ENCODE measurements at regions not wholly inside any gene's neighbourhood (a gene's known extent, or its start where the extent isn't known, plus 50 kb on each side); places are given as distances from the start of the nearest gene placed in this dataset.

DNA sequence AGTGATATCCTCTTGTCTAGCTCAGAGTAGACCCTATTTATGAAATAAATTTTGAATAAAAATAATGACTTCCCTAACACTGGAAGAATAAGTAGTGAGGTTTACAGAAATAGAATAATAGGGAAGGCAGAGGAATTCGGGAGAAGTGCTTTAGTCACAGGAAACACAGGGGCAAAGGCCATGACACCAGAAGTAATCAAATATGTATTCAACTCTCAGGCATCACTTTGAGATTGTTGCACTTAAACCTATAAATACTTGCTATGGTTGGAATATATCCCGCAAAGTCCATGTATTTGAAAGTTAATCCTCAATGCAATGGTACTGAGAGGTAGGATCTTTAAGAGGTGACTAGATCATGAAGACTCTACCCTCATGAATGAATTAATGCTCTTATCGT lies 166.8 kb downstream of the YIPF5 start:
- DNase-seq (no peak), ATAC-seq (no peak)
- H3K36me3 Mint-ChIP-seq, result no peaks in the 10 kb centered on the region
- H3K9me3 Mint-ChIP-seq, result peaks cover 0 to 4% (median 0%) of the 10 kb centered on the region in 11 donors
- Histone ChIP-seq H3K4me1 (ENCODE audit: control insufficient read depth in 2 of 2, insufficient read depth in 2 of 2, low read length in 2 of 2) (no peaks in the 10 kb centered on the region), H3K9me3 (ENCODE audit: control insufficient read depth in 2 of 3, low read length in 3 of 3) (no peaks in the 10 kb centered on the region), H3K27me3 (ENCODE audit: control insufficient read depth in 2 of 2, insufficient read depth in 2 of 2, low read length in 2 of 2) (no peaks in the 10 kb centered on the region), H3K27ac (ENCODE audit: low read depth, low read length) (no peak overlapping the region), H3K4me3 (ENCODE audit: low read length) (no peak overlapping the region), H3K36me3 (ENCODE audit: control insufficient read depth in 2 of 3, insufficient read depth in 3 of 3, low read length in 3 of 3) (no peaks in the 10 kb centered on the region)
- H3K27ac Mint-ChIP-seq, result no peak overlapping the region
- H3K4me3 Mint-ChIP-seq, result no peak overlapping the region
- intact Hi-C loops (cut with micrococcal nuclease), result no loop called here
- no peaks in the 10 kb centered on the region for H3K4me1 Mint-ChIP-seq
- CTCF ChIA-PET, result no interaction called here
- peaks cover 0 to 8% (median 5%) of the 10 kb centered on the region in 5 donors for H3K27me3 Mint-ChIP-seq
- POLR2A ChIA-PET, result no interaction called here

DNA sequence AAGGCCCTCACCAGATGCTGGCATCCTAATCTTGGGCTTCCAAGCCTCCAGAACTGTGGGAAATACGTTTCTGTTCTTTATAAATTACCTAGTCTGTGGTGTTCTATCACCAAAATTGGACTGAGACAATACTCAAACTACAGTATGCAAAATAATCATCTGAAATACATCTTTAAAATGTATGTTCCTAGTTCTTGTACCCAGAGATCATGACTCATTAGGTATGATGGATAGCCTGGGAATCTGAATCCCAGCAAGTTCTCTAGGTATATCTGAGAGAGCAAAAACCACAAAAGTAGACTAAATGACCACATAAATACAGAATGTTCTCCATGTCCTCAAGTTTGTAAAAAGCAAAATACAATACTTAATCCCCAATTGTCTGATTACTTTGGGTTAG lies 166.3 kb downstream of the YIPF5 start:
- no peaks in the 10 kb centered on the region for H3K27me3 ChIP-seq (ENCODE audit: control insufficient read depth in 2 of 2, insufficient read depth in 2 of 2, low read length in 2 of 2)
- no peak overlapping the region for H3K4me3 Mint-ChIP-seq
- POLR2A ChIA-PET, result no interaction called here

DNA sequence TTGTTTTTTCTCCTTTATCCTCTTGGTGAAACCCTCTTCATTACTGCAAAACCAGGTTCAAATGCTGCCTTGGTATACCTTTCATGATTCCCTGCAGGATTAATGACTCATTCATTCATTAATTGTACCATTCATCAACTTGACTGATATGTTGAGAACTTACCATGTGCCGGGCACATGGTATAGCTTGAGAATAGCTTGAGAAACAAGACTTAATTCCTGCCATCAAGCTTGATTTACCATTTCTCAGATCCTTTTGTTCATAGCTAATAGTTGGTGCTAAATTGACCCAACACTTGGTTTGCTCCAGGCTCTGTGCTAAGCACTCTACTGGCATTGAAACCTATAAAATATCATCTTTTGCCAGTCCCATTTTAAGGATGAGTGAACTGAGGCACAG lies 165.7 kb downstream of the YIPF5 start:
- no peaks in the 10 kb centered on the region for H3K4me1 ChIP-seq (ENCODE audit: control insufficient read depth in 2 of 2, insufficient read depth in 2 of 2, low read length in 2 of 2)
- Mint-ChIP-seq H3K27me3 (peaks cover 0 to 8% (median 5%) of the 10 kb centered on the region in 5 donors), H3K36me3 (no peaks in the 10 kb centered on the region), H3K27ac (no peak overlapping the region), H3K4me3 (no peak overlapping the region), H3K4me1 (no peaks in the 10 kb centered on the region), H3K9me3 (peaks cover 0 to 4% (median 0%) of the 10 kb centered on the region in 11 donors)
- H3K36me3 ChIP-seq (ENCODE audit: control insufficient read depth in 2 of 3, insufficient read depth in 3 of 3, low read length in 3 of 3), result no peaks in the 10 kb centered on the region
- H3K4me3 ChIP-seq (ENCODE audit: low read length), result no peak overlapping the region
- CTCF ChIA-PET, result no interaction called here
- DNase-seq, result no peak
- POLR2A ChIA-PET, result no interaction called here
- intact Hi-C loops (cut with micrococcal nuclease), result no loop called here
- H3K27me3 ChIP-seq (ENCODE audit: control insufficient read depth in 2 of 2, insufficient read depth in 2 of 2, low read length in 2 of 2), result no peaks in the 10 kb centered on the region
- no peaks in the 10 kb centered on the region for H3K9me3 ChIP-seq (ENCODE audit: control insufficient read depth in 2 of 3, low read length in 3 of 3)
- H3K27ac ChIP-seq (ENCODE audit: low read depth, low read length), result no peak overlapping the region
- ATAC-seq, result no peak

More for the DNA sequence above, 166.3 kb downstream of the YIPF5 start:
- intact Hi-C loops (cut with micrococcal nuclease), result no loop called here
- no peaks in the 10 kb centered on the region for H3K4me1 ChIP-seq (ENCODE audit: control insufficient read depth in 2 of 2, insufficient read depth in 2 of 2, low read length in 2 of 2)
- H3K27ac ChIP-seq (ENCODE audit: low read depth, low read length), result no peak overlapping the region
- Mint-ChIP-seq H3K27ac (no peak overlapping the region), H3K36me3 (no peaks in the 10 kb centered on the region), H3K9me3 (peaks cover 0 to 4% (median 0%) of the 10 kb centered on the region in 11 donors), H3K27me3 (peaks cover 0 to 8% (median 5%) of the 10 kb centered on the region in 5 donors), H3K4me1 (no peaks in the 10 kb centered on the region)
- ATAC-seq, result no peak
- CTCF ChIA-PET, result no interaction called here
- H3K9me3 ChIP-seq (ENCODE audit: control insufficient read depth in 2 of 3, low read length in 3 of 3), result no peaks in the 10 kb centered on the region
- H3K4me3 ChIP-seq (ENCODE audit: low read length), result no peak overlapping the region
- DNase-seq, result no peak
- H3K36me3 ChIP-seq (ENCODE audit: control insufficient read depth in 2 of 3, insufficient read depth in 3 of 3, low read length in 3 of 3), result no peaks in the 10 kb centered on the region

DNA sequence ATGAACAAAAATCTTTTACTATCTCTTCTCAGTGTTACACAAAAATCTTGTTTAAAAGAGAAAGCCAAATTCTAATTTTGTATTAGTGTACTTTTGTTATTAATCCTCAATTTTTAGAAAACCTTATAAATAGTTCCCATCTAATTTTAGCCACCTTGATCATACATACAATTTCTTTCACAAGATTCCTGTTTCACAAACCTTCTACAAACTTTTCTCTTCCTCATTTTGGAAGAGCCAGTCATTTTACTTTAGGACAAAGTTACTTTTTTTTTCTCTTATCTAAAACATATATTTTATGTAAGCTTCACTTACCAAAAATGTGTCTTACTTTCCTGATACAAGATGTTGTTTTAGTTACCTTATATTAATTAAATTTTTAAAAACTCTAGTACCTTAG lies 161.3 kb downstream of the YIPF5 start:
- POLR2A ChIA-PET, result no interaction called here
- H3K27me3 Mint-ChIP-seq, result peaks cover 0 to 7% (median 5%) of the 10 kb centered on the region in 5 donors
- CTCF ChIA-PET, result interaction anchor here (0.7 kb wide), 1 partner anchor 236 kb away, joined by 4 read pairs; no protein-coding TSS in a partner anchor
- no peaks in the 10 kb centered on the region for H3K9me3 ChIP-seq (ENCODE audit: control insufficient read depth in 2 of 3, low read length in 3 of 3)
- no peak overlapping the region for H3K4me3 Mint-ChIP-seq
- H3K36me3 Mint-ChIP-seq, result peaks cover 0 to 7% (median 4%) of the 10 kb centered on the region in 5 donors
- no peak overlapping the region for H3K4me3 ChIP-seq (ENCODE audit: low read length)
- ATAC-seq (no peak), DNase-seq (no peak)
- H3K4me1 ChIP-seq (ENCODE audit: control insufficient read depth in 2 of 2, insufficient read depth in 2 of 2, low read length in 2 of 2), result no peaks in the 10 kb centered on the region
- H3K9me3 Mint-ChIP-seq, result peaks cover 2 to 17% (median 9%) of the 10 kb centered on the region in 11 donors
- H3K36me3 ChIP-seq (ENCODE audit: control insufficient read depth in 2 of 3, insufficient read depth in 3 of 3, low read length in 3 of 3), result no peaks in the 10 kb centered on the region
- no peaks in the 10 kb centered on the region for H3K27me3 ChIP-seq (ENCODE audit: control insufficient read depth in 2 of 2, insufficient read depth in 2 of 2, low read length in 2 of 2)
- no peak overlapping the region for H3K27ac Mint-ChIP-seq
- intact Hi-C loops (cut with micrococcal nuclease), result no loop called here
- no peak overlapping the region for H3K27ac ChIP-seq (ENCODE audit: low read depth, low read length)
- peaks cover 0 to 1% (median 0%) of the 10 kb centered on the region in 7 donors for H3K4me1 Mint-ChIP-seq

DNA sequence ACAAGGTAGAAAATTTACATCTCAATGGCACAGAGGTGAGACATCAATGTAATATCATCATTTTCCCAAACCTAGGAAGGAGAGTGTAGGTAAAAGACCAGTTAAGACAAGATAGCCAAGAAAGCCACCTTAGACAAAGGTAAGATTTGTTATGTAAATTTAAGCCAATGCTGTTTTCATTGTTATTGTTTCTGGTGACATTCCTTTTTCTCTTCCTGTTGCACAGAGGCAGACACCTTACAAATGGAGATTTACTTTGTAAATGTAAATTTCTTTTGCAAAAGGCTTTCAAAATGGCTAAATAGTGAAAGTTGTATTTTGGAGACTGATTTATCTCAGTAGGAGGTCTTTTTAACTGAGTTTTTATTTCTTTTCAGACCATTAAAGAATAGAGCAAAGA lies 159.1 kb downstream of the YIPF5 start:
- H3K36me3 Mint-ChIP-seq, result peaks cover 0 to 7% (median 4%) of the 10 kb centered on the region in 5 donors
- no peaks in the 10 kb centered on the region for H3K36me3 ChIP-seq (ENCODE audit: control insufficient read depth in 2 of 3, insufficient read depth in 3 of 3, low read length in 3 of 3)
- no peak overlapping the region for H3K27ac Mint-ChIP-seq
- no peaks in the 10 kb centered on the region for H3K27me3 ChIP-seq (ENCODE audit: control insufficient read depth in 2 of 2, insufficient read depth in 2 of 2, low read length in 2 of 2)
- intact Hi-C loops (cut with micrococcal nuclease), result no loop called here
- no peaks in the 10 kb centered on the region for H3K9me3 ChIP-seq (ENCODE audit: control insufficient read depth in 2 of 3, low read length in 3 of 3)
- CTCF ChIA-PET, result no interaction called here
- peaks cover 3 to 20% (median 11%) of the 10 kb centered on the region in 11 donors for H3K9me3 Mint-ChIP-seq
- ATAC-seq (no peak), DNase-seq (no peak)
- H3K4me3 ChIP-seq (ENCODE audit: low read length), result no peak overlapping the region
- no peaks in the 10 kb centered on the region for H3K4me1 ChIP-seq (ENCODE audit: control insufficient read depth in 2 of 2, insufficient read depth in 2 of 2, low read length in 2 of 2)
- no peak overlapping the region for H3K27ac ChIP-seq (ENCODE audit: low read depth, low read length)
- POLR2A ChIA-PET, result no interaction called here
- peaks cover 0 to 2% (median 0%) of the 10 kb centered on the region in 7 donors for H3K4me1 Mint-ChIP-seq
- H3K4me3 Mint-ChIP-seq, result no peak overlapping the region
- H3K27me3 Mint-ChIP-seq, result peaks cover 0 to 6% (median 3%) of the 10 kb centered on the region in 5 donors

DNA sequence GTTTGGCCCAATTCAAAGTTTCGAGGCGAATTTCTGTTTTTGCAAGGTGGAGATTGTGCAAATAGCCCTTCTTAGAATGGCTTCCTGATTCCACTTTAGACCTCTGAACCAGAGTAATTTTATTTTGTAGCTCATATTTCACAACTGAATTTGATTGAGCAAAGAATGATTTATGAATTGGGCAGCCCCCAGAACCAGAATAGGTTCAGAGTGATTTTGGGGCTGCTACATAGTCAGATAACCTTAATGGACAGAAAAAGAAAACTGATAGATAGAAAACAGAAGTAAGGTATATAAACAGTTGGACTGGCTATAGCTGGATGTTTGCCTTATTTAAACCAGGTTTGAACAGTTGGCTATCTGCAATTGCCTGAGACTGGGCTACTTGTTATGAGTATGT lies 156.6 kb downstream of the YIPF5 start:
- DNase-seq, result no peak
- no peak for ATAC-seq
- Mint-ChIP-seq H3K27me3 (peaks cover 0 to 5% (median 2%) of the 10 kb centered on the region in 5 donors), H3K36me3 (peaks cover 0 to 7% (median 4%) of the 10 kb centered on the region in 5 donors), H3K4me1 (peaks cover 0 to 2% (median 0%) of the 10 kb centered on the region in 7 donors), H3K9me3 (peaks cover 3 to 20% (median 11%) of the 10 kb centered on the region in 11 donors), H3K4me3 (no peak overlapping the region), H3K27ac (no peak overlapping the region)
- H3K36me3 ChIP-seq (ENCODE audit: control insufficient read depth in 2 of 3, insufficient read depth in 3 of 3, low read length in 3 of 3), result no peaks in the 10 kb centered on the region
- H3K4me3 ChIP-seq (ENCODE audit: low read length), result no peak overlapping the region
- ChIA-PET POLR2A (no interaction called here), CTCF (no interaction called here)
- H3K9me3 ChIP-seq (ENCODE audit: control insufficient read depth in 2 of 3, low read length in 3 of 3), result no peaks in the 10 kb centered on the region
- H3K27ac ChIP-seq (ENCODE audit: low read depth, low read length), result no peak overlapping the region
- intact Hi-C loops (cut with micrococcal nuclease), result no loop called here
- peaks cover 0 to 4% of the 10 kb centered on the region in 2 donors for H3K27me3 ChIP-seq (ENCODE audit: control insufficient read depth in 2 of 2, insufficient read depth in 2 of 2, low read length in 2 of 2)
- H3K4me1 ChIP-seq (ENCODE audit: control insufficient read depth in 2 of 2, insufficient read depth in 2 of 2, low read length in 2 of 2), result no peaks in the 10 kb centered on the region

DNA sequence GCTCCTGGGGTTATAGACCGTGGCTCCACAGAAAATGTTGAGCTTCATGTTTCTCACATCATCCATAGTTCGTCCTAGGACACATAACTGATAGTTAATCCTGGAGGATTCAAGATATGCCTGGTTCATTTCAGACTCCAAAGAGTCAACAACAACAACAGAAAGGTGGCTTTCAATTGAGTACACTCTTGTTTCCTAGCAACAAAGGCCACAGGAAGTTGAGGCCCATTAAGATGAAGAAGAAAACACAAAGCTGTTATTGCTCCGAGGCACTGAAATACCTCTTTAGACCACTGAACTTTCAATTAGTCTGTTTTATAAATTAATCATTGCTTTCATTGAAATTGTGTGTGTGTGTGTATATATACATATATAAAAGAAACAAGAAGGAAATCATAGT lies 154.5 kb downstream of the YIPF5 start:
- Mint-ChIP-seq H3K27ac (no peak overlapping the region), H3K4me3 (no peak overlapping the region), H3K36me3 (peaks cover 0 to 12% (median 4%) of the 10 kb centered on the region in 5 donors), H3K27me3 (peaks cover 3 to 6% (median 4%) of the 10 kb centered on the region in 5 donors), H3K9me3 (peaks cover 4 to 31% (median 15%) of the 10 kb centered on the region in 11 donors), H3K4me1 (peaks cover 0 to 2% (median 0%) of the 10 kb centered on the region in 7 donors)
- CTCF ChIA-PET, result no interaction called here
- H3K4me3 ChIP-seq (ENCODE audit: low read length), result no peak overlapping the region
- intact Hi-C loops (cut with micrococcal nuclease), result no loop called here
- H3K9me3 ChIP-seq (ENCODE audit: control insufficient read depth in 2 of 3, low read length in 3 of 3), result no peaks in the 10 kb centered on the region
- no peaks in the 10 kb centered on the region for H3K4me1 ChIP-seq (ENCODE audit: control insufficient read depth in 2 of 2, insufficient read depth in 2 of 2, low read length in 2 of 2)
- ATAC-seq (no peak), DNase-seq (no peak)
- H3K27ac ChIP-seq (ENCODE audit: low read depth, low read length), result no peak overlapping the region
- POLR2A ChIA-PET, result interaction anchor here (0.6 kb wide), 1 partner anchor 1999 kb away, joined by 6 read pairs; no protein-coding TSS in a partner anchor
- H3K36me3 ChIP-seq (ENCODE audit: control insufficient read depth in 2 of 3, insufficient read depth in 3 of 3, low read length in 3 of 3), result no peaks in the 10 kb centered on the region
- H3K27me3 ChIP-seq (ENCODE audit: control insufficient read depth in 2 of 2, insufficient read depth in 2 of 2, low read length in 2 of 2), result peaks cover 0 to 4% of the 10 kb centered on the region in 2 donors

Measured in naive thymus-derived CD4-positive, alpha-beta T cell (primary cell).